ENCODE measurements at regions not wholly inside any gene's neighbourhood (a gene's known extent, or its start where the extent isn't known, plus 50 kb on each side); places are given as distances from the start of the nearest gene placed in this dataset.

- no peak for TF ChIP-seq POLR2AphosphoS5 (IDR thresholded peaks at IDR 0.05; ENCODE audit: low read depth, low read length)
- peak; percentile 54 for TF ChIP-seq CTCF (IDR thresholded peaks at IDR 0.05)
- TF ChIP-seq GABPA (IDR thresholded peaks at IDR 0.05; ENCODE audit: low read depth) = no peak
- TF ChIP-seq EZH2phosphoT487 (IDR thresholded peaks at IDR 0.05; ENCODE audit: borderline replicate concordance, low read depth) = no peak
- TF ChIP-seq YY1 (IDR thresholded peaks at IDR 0.05; ENCODE audit: low read depth) = no peak
- TF ChIP-seq TAF1 (IDR thresholded peaks at IDR 0.05; ENCODE audit: borderline replicate concordance, low read depth, low read length) = no peak
- peak; percentile 25; the same call in 1 of the 2 replicates for TF ChIP-seq SMC3 (IDR thresholded peaks at IDR 0.05; ENCODE audit: low read depth, low read length)
- no peak for TF ChIP-seq TCF12 (IDR thresholded peaks at IDR 0.05)
- TF ChIP-seq NFIC (IDR thresholded peaks at IDR 0.05; ENCODE audit: borderline replicate concordance) = no peak
- TF ChIP-seq PBX3 (IDR thresholded peaks at IDR 0.05) = no peak
- no peak for TF ChIP-seq MXI1 (IDR thresholded peaks at IDR 0.05; ENCODE audit: low read depth, low read length)
- no peak for TF ChIP-seq IRF3 (IDR thresholded peaks at IDR 0.05; ENCODE audit: low read depth, low read length)
- no peak for TF ChIP-seq CHD2 (IDR thresholded peaks at IDR 0.05; ENCODE audit: low read length, partially characterized antibody)
These were observed 75.2 kb upstream of the SMARCA2 start for GRCh38 chr9:1939926-1940368.
